22Rv1 (cell line): ENCODE measurements at regions not wholly inside any gene's neighbourhood (a gene's known extent, or its start where the extent isn't known, plus 50 kb on each side); places are given as distances from the start of the nearest gene placed in this dataset.

Experiments used
- H3K27ac ChIP-seq: fragments of 450-650 bp; 2 replicates; pipeline ENCODE4 v1.5.1; 2017
- ZFX ChIP-seq: fragments of 450-650 bp; IDR thresholded peaks from 2 replicates; pipeline ENCODE4 v1.6.1; 2017; ENCODE audit warnings: antibody characterized with exemption, borderline replicate concordance
- TF ChIP-seq, protein P1 (sequence below): fragments of 450-650 bp; IDR thresholded peaks from 2 replicates; pipeline ENCODE4 v1.5.1; 2017; ENCODE audit warnings: mild to moderate bottlenecking

DNA sequence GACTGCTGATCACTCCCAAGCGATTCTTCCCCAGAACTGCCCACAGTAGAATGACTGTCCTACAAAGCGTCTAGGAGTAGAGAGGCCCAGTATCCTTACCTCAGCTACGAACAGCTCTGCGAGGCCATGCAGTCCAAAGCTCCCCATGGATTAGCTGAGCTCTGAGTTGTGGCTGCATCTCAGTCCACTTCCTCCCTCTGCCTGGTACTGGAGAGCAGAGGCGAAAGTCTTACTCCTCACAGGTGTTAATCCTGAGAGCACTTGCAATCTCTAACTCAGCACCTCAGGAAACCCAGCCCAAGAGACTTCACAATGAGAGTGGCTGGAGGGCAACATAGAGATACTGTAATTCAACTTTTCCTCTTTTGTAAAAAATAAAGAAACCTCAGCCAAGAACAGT is 493.1 kb downstream of the BCAT1 start:
- TF ChIP-seq, protein P1, sequence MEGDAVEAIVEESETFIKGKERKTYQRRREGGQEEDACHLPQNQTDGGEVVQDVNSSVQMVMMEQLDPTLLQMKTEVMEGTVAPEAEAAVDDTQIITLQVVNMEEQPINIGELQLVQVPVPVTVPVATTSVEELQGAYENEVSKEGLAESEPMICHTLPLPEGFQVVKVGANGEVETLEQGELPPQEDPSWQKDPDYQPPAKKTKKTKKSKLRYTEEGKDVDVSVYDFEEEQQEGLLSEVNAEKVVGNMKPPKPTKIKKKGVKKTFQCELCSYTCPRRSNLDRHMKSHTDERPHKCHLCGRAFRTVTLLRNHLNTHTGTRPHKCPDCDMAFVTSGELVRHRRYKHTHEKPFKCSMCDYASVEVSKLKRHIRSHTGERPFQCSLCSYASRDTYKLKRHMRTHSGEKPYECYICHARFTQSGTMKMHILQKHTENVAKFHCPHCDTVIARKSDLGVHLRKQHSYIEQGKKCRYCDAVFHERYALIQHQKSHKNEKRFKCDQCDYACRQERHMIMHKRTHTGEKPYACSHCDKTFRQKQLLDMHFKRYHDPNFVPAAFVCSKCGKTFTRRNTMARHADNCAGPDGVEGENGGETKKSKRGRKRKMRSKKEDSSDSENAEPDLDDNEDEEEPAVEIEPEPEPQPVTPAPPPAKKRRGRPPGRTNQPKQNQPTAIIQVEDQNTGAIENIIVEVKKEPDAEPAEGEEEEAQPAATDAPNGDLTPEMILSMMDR = no peak
- no peak for TF ChIP-seq ZFX
- H3K27ac ChIP-seq = no peak overlapping the region

- no peak for TF ChIP-seq ZFX
- TF ChIP-seq, protein P1 = no peak
Observed at GRCh38 chr12:24447678-24448077, 498.2 kb upstream of the SOX5 start.

DNA sequence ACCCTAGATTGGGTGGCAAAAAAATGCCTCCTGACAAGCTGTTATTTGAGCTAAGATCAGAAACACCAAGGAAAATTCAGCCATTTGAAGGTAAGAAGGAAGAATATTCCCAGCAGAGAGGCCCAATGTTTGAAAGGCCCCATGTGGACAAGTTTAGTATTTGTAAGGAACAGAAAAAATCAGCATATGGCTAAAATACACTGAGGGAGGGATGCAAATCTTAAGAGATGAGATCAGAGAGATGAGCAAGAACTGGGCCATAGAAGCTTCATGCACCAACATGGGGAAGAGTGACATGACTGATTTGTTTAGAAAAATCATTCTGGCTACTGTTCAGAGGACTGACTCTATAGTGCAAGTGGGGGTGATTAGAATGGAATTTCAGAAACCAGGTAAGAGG is 496.8 kb upstream of the SOX5 start:
- no peak for TF ChIP-seq ZFX
- TF ChIP-seq, protein P1 = no peak
- no peak overlapping the region for H3K27ac ChIP-seq

More at GRCh38 chr12:24447678-24448077, 498.2 kb upstream of the SOX5 start:
- no peak overlapping the region for H3K27ac ChIP-seq

DNA sequence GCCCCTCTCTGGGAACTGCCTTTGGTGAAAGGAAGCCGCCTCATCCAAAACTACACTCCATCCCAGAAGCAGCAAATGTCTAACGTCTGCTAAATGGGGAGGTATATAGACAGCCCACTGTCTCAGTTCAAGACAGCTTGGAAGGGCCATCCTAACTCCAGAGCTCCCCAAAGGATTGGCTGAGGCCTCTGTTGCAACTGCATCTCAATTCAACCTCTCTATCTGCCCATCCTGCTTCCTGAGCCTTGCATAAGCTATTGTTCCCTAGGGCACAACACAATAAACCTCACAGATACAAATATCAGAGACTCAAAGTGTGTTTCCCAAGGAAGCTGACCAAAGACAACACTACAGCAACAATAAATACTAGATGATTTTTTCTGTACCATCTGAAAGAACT is 495.2 kb upstream of the SOX5 start:
- no peak for TF ChIP-seq ZFX
- TF ChIP-seq, protein P1 = no peak
- H3K27ac ChIP-seq = no peak overlapping the region

GRCh38 chr12:24441458-24441857 is 492.0 kb upstream of the SOX5 start:
- H3K27ac ChIP-seq = no peak overlapping the region
- TF ChIP-seq, protein P1 = no peak
- no peak for TF ChIP-seq ZFX

- no peak for TF ChIP-seq ZFX
- TF ChIP-seq, protein P1 = no peak
Observed at GRCh38 chr12:24436667-24437066, 487.2 kb upstream of the SOX5 start.

GRCh38 chr12:24431872-24432271 is 482.4 kb upstream of the SOX5 start:
- TF ChIP-seq ZFX = no peak
- TF ChIP-seq, protein P1 = no peak
- H3K27ac ChIP-seq = no peak overlapping the region

More at GRCh38 chr12:24436667-24437066, 487.2 kb upstream of the SOX5 start:
- no peak overlapping the region for H3K27ac ChIP-seq
